ENCODE measurements at regions not wholly inside any gene's neighbourhood (a gene's known extent, or its start where the extent isn't known, plus 50 kb on each side); places are given as distances from the start of the nearest gene placed in this dataset.
A peak's percentile ranks its signal among the peaks of the same experiment; 100 is the strongest.

DNA sequence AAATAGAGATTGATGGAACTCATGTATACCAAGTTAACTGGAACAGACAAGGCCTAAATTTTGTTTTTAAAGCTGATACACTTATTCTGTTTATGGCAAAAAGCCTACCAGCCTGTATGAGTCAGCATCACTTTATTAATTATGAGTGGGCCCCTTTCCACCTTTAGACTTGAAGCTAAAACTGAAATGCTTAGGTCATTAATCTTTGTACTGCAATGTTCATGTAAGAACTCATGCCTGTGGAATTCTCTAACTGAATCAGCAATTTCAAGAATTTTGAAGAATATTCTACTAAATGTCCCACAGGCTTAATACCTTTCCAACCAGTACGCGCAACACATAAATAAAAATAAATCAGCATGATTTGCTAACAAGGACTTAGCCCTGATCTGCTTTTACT is 140.2 kb upstream of the PHACTR1 start:
- TF ChIP-seq, protein P1, sequence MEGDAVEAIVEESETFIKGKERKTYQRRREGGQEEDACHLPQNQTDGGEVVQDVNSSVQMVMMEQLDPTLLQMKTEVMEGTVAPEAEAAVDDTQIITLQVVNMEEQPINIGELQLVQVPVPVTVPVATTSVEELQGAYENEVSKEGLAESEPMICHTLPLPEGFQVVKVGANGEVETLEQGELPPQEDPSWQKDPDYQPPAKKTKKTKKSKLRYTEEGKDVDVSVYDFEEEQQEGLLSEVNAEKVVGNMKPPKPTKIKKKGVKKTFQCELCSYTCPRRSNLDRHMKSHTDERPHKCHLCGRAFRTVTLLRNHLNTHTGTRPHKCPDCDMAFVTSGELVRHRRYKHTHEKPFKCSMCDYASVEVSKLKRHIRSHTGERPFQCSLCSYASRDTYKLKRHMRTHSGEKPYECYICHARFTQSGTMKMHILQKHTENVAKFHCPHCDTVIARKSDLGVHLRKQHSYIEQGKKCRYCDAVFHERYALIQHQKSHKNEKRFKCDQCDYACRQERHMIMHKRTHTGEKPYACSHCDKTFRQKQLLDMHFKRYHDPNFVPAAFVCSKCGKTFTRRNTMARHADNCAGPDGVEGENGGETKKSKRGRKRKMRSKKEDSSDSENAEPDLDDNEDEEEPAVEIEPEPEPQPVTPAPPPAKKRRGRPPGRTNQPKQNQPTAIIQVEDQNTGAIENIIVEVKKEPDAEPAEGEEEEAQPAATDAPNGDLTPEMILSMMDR (conservative IDR thresholded peaks at IDR 0.05 in 1 of 2, IDR thresholded peaks at IDR 0.05 in 1 of 2; ENCODE audit: low read depth in 1 of 2, low read length in 2 of 2) = no peak
- no peak for TF ChIP-seq EZH2 (IDR thresholded peaks at IDR 0.05; ENCODE audit: low read length, missing control alignments)
- DNase-seq (ENCODE audit: low read depth in 2 of 2) = peak; percentile 67 to 87
- Histone ChIP-seq H3K4me3 (replicated peaks in 1 of 4; ENCODE audit: control extremely low read depth in 1 of 4, insufficient read depth in 1 of 4, low read depth in 3 of 4, low read length in 4 of 4) (no peak overlapping the region), H2AFZ (ENCODE audit: low read length) (no peak overlapping the region), H3K79me2 (ENCODE audit: control insufficient read depth, insufficient read depth, low read length) (no peaks in the 10 kb centered on the region), H3K4me2 (ENCODE audit: extremely low read depth, insufficient read depth, low read length) (peak overlapping the region; percentile 29), H3K36me3 (ENCODE audit: control insufficient read depth, insufficient read depth, low read length) (no peaks in the 10 kb centered on the region), H3K27me3 (ENCODE audit: control insufficient read depth, insufficient read depth, low read length) (no peaks in the 10 kb centered on the region), H4K20me1 (ENCODE audit: control insufficient read depth, extremely low read depth, insufficient read depth, low read length) (no peaks in the 10 kb centered on the region), H3K9me3 (ENCODE audit: control insufficient read depth, insufficient read depth, low read depth, low read length) (no peaks in the 10 kb centered on the region), H3K9ac (ENCODE audit: insufficient read depth, low read length) (no peak overlapping the region), H3K27ac (ENCODE audit: insufficient read depth, low read length) (no peak overlapping the region), H3K4me1 (ENCODE audit: control insufficient read depth, extremely low read depth, insufficient read depth, low read length) (peaks cover 13% of the 10 kb centered on the region)

DNA sequence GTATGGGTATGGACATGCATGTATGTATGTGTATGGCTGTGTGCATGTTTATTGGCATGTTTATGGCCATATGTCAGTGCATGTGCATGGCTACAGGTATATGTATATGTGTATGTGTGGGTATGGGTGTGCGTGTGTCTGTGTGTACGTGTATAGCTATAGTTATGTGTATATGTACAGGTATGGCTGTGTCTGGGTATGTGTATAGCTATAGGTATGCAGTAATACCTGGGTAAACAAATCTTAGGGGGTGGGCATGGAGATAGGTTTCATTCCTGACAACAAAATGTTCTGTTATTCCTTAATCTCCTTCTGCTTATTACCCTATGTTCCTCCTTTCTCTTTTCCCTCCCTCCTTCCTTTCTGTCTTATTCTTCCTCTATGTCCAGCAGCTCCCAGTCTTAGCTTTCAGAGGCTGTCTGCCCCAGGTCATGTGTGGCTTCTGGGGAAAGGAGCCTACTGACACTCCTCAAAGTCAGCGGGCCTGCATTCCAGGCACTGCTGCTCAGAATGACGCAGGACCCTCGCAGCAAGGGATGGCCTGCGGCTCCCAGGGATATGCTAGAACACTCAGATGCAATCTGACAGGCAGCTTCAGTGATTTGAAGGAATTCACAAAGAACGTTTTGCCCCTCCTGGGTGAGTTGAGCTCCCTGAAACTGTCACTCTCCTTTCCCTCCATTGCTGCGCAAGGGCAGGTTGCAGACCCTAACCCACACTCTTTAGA is 139.3 kb upstream of the PHACTR1 start:
- H3K4me3 ChIP-seq (replicated peaks in 1 of 4; ENCODE audit: control extremely low read depth in 1 of 4, insufficient read depth in 1 of 4, low read depth in 3 of 4, low read length in 4 of 4) = no peak overlapping the region
- no peaks in the 10 kb centered on the region for H3K79me2 ChIP-seq (ENCODE audit: control insufficient read depth, insufficient read depth, low read length)
- peak overlapping the region; percentile 6 for H3K27ac ChIP-seq (ENCODE audit: insufficient read depth, low read length)
- no peak overlapping the region for H2AFZ ChIP-seq (ENCODE audit: low read length)
- no peaks in the 10 kb centered on the region for H3K36me3 ChIP-seq (ENCODE audit: control insufficient read depth, insufficient read depth, low read length)
- peaks cover 13% of the 10 kb centered on the region for H3K4me1 ChIP-seq (ENCODE audit: control insufficient read depth, extremely low read depth, insufficient read depth, low read length)
- peak; percentile 9 to 69 for DNase-seq (ENCODE audit: low read depth in 2 of 2)
- H4K20me1 ChIP-seq (ENCODE audit: control insufficient read depth, extremely low read depth, insufficient read depth, low read length) = no peaks in the 10 kb centered on the region
- TF ChIP-seq EZH2 (IDR thresholded peaks at IDR 0.05; ENCODE audit: low read length, missing control alignments) = no peak
- TF ChIP-seq, protein P1 (conservative IDR thresholded peaks at IDR 0.05 in 1 of 2, IDR thresholded peaks at IDR 0.05 in 1 of 2; ENCODE audit: low read depth in 1 of 2, low read length in 2 of 2) = no peak
- no peak overlapping the region for H3K4me2 ChIP-seq (ENCODE audit: extremely low read depth, insufficient read depth, low read length)
- H3K27me3 ChIP-seq (ENCODE audit: control insufficient read depth, insufficient read depth, low read length) = no peaks in the 10 kb centered on the region
- H3K9ac ChIP-seq (ENCODE audit: insufficient read depth, low read length) = no peak overlapping the region
- H3K9me3 ChIP-seq (ENCODE audit: control insufficient read depth, insufficient read depth, low read depth, low read length) = no peaks in the 10 kb centered on the region

DNA sequence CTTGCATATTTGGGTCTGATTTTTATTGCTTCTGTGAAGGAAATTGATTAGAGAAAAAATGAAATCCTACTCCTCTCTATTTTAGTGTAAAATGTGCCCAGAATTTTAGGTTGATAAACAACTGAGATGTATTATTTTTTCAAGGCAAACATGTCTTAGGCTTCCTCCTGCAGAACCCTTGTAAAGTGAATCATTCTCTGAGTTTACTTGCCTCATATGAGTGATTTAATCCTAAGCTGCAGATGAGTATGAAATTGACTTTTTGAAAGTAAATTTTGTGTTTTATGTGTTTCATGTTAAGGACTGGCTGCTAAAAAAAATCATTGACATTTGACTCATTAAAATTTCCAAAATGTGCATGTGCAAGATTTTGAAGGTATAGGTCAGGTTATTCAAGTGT is 138.5 kb upstream of the PHACTR1 start:
- H3K36me3 ChIP-seq (ENCODE audit: control insufficient read depth, insufficient read depth, low read length) = no peaks in the 10 kb centered on the region
- peak overlapping the region; percentile 6 for H3K27ac ChIP-seq (ENCODE audit: insufficient read depth, low read length)
- no peak overlapping the region for H2AFZ ChIP-seq (ENCODE audit: low read length)
- H3K9me3 ChIP-seq (ENCODE audit: control insufficient read depth, insufficient read depth, low read depth, low read length) = no peaks in the 10 kb centered on the region
- H3K4me2 ChIP-seq (ENCODE audit: extremely low read depth, insufficient read depth, low read length) = no peak overlapping the region
- no peaks in the 10 kb centered on the region for H3K79me2 ChIP-seq (ENCODE audit: control insufficient read depth, insufficient read depth, low read length)
- H3K27me3 ChIP-seq (ENCODE audit: control insufficient read depth, insufficient read depth, low read length) = no peaks in the 10 kb centered on the region
- TF ChIP-seq EZH2 (IDR thresholded peaks at IDR 0.05; ENCODE audit: low read length, missing control alignments) = no peak
- TF ChIP-seq, protein P1 (conservative IDR thresholded peaks at IDR 0.05 in 1 of 2, IDR thresholded peaks at IDR 0.05 in 1 of 2; ENCODE audit: low read depth in 1 of 2, low read length in 2 of 2) = no peak
- no peak overlapping the region for H3K4me3 ChIP-seq (replicated peaks in 1 of 4; ENCODE audit: control extremely low read depth in 1 of 4, insufficient read depth in 1 of 4, low read depth in 3 of 4, low read length in 4 of 4)
- no peaks in the 10 kb centered on the region for H4K20me1 ChIP-seq (ENCODE audit: control insufficient read depth, extremely low read depth, insufficient read depth, low read length)
- no peak for DNase-seq (ENCODE audit: low read depth in 2 of 2)
- no peak overlapping the region for H3K9ac ChIP-seq (ENCODE audit: insufficient read depth, low read length)
- peaks cover 13% of the 10 kb centered on the region for H3K4me1 ChIP-seq (ENCODE audit: control insufficient read depth, extremely low read depth, insufficient read depth, low read length)

Data from fibroblast of lung (primary cell).